Ishikawa (cell line): ENCODE measurements at regions not wholly inside any gene's neighbourhood (a gene's known extent, or its start where the extent isn't known, plus 50 kb on each side); places are given as distances from the start of the nearest gene placed in this dataset.

Experiments
- CEBPB ChIP-seq: IDR thresholded peaks from 2 replicates; pipeline ENCODE4 v1.6.1; 2012
- CREB1 ChIP-seq: IDR thresholded peaks from 2 replicates; pipeline ENCODE4 v1.6.1; 2012; ENCODE audit warnings: low read depth
- EGR1 ChIP-seq: IDR thresholded peaks from 2 replicates; pipeline ENCODE4 v1.6.1; 2012
- EP300 ChIP-seq: IDR thresholded peaks from 2 replicates; pipeline ENCODE4 v1.6.1; 2012; ENCODE audit warnings: borderline replicate concordance
- FOXM1 ChIP-seq: IDR thresholded peaks from 2 replicates; pipeline ENCODE4 v1.6.1; 2012; ENCODE audit warnings: low read depth, borderline replicate concordance
- NFIC ChIP-seq: IDR thresholded peaks from 2 replicates; pipeline ENCODE4 v1.6.1; 2012
- RAD21 ChIP-seq: IDR thresholded peaks from 2 replicates; pipeline ENCODE4 v1.6.1; 2012; ENCODE audit warnings: low read depth
- TAF1 ChIP-seq: IDR thresholded peaks from 2 replicates; pipeline ENCODE4 v1.6.1; 2012; ENCODE audit warnings: low read depth, mild to moderate bottlenecking
- TCF12 ChIP-seq: IDR thresholded peaks from 2 replicates; pipeline ENCODE4 v1.6.1; 2012; ENCODE audit warnings: low read depth
- TEAD4 ChIP-seq: IDR thresholded peaks from 2 replicates; pipeline ENCODE4 v1.6.1; 2012
- YY1 ChIP-seq: IDR thresholded peaks from 2 replicates; pipeline ENCODE4 v1.6.1; 2012; ENCODE audit warnings: low read depth
- ZBTB7A ChIP-seq: IDR thresholded peaks from 2 replicates; pipeline ENCODE4 v1.6.1; 2012; ENCODE audit warnings: low read depth
- TF ChIP-seq, protein P1 (sequence below): IDR thresholded peaks from 2 replicates; pipeline ENCODE4 v1.6.1; 2012
- TF ChIP-seq, protein P2 (sequence below): IDR thresholded peaks from 2 replicates; pipeline ENCODE4 v1.6.1; 2012; ENCODE audit warnings: low read depth, mild to moderate bottlenecking
- TF ChIP-seq, protein P3 (sequence below): IDR thresholded peaks from 2 replicates; pipeline ENCODE4 v1.6.1; 2012

GRCh38 chr14:43165651-43166050, 1341.4 kb downstream of the FSCB start:
- TF ChIP-seq EGR1 (no peak), NFIC (no peak), RAD21 (no peak), CREB1 (no peak), TAF1 (no peak), FOXM1 (no peak), YY1 (no peak), TEAD4 (no peak), ZBTB7A (no peak), CEBPB (no peak), TCF12 (no peak), EP300 (no peak)
- TF ChIP-seq, protein P1, sequence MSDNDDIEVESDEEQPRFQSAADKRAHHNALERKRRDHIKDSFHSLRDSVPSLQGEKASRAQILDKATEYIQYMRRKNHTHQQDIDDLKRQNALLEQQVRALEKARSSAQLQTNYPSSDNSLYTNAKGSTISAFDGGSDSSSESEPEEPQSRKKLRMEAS, result no peak
- TF ChIP-seq, protein P2, sequence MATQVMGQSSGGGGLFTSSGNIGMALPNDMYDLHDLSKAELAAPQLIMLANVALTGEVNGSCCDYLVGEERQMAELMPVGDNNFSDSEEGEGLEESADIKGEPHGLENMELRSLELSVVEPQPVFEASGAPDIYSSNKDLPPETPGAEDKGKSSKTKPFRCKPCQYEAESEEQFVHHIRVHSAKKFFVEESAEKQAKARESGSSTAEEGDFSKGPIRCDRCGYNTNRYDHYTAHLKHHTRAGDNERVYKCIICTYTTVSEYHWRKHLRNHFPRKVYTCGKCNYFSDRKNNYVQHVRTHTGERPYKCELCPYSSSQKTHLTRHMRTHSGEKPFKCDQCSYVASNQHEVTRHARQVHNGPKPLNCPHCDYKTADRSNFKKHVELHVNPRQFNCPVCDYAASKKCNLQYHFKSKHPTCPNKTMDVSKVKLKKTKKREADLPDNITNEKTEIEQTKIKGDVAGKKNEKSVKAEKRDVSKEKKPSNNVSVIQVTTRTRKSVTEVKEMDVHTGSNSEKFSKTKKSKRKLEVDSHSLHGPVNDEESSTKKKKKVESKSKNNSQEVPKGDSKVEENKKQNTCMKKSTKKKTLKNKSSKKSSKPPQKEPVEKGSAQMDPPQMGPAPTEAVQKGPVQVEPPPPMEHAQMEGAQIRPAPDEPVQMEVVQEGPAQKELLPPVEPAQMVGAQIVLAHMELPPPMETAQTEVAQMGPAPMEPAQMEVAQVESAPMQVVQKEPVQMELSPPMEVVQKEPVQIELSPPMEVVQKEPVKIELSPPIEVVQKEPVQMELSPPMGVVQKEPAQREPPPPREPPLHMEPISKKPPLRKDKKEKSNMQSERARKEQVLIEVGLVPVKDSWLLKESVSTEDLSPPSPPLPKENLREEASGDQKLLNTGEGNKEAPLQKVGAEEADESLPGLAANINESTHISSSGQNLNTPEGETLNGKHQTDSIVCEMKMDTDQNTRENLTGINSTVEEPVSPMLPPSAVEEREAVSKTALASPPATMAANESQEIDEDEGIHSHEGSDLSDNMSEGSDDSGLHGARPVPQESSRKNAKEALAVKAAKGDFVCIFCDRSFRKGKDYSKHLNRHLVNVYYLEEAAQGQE, result no peak
- TF ChIP-seq, protein P3, sequence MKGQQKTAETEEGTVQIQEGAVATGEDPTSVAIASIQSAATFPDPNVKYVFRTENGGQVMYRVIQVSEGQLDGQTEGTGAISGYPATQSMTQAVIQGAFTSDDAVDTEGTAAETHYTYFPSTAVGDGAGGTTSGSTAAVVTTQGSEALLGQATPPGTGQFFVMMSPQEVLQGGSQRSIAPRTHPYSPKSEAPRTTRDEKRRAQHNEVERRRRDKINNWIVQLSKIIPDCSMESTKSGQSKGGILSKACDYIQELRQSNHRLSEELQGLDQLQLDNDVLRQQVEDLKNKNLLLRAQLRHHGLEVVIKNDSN, result no peak

DNA sequence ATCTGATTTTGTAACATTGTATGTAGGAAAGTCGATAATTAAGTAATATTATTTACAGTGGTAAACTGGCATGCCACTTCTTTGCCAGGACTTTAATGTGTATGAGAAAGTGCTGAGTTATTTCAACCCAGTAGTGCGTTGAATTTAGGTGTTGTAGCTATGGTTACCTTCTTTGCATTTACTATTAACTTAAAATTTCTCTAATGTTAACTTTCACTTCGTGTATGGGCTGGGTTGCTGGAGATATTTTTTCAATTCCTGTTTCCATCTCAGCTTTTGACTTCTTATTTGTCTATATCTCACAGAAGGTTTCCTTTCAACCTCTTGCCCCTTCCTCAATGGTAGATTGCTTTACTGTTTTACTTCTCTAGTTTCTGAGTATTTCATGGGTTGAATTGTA, 1345.6 kb downstream of the FSCB start:
- TF ChIP-seq CREB1 (no peak), TAF1 (no peak), YY1 (no peak)
- TF ChIP-seq, protein P3, result no peak

DNA sequence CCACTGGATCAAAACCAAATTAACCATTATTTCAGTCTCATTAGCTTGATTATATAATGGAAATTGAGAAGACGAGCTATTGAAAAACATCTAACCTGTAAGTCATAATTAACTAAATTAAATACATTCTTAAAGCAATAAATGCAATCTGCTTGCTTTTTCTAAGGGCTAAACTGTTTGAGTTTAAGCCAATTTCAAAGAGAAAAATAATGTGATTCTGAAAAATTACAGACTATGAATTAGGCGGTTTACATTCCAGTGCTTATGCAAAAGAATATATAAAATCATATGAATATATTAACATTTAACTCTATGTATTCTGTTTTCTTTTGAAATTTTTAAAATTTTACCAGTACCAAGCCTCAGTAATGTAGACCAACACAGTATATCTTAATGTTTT, 1349.4 kb downstream of the FSCB start:
- no peak for TF ChIP-seq RAD21
- no peak for TF ChIP-seq YY1
- TF ChIP-seq, protein P1, result no peak
- TF ChIP-seq FOXM1, result no peak
- TF ChIP-seq TAF1, result no peak
- no peak for TF ChIP-seq EGR1
- no peak for TF ChIP-seq CEBPB
- no peak for TF ChIP-seq CREB1
- TF ChIP-seq, protein P2, result no peak
- no peak for TF ChIP-seq TCF12
- no peak for TF ChIP-seq TEAD4
- TF ChIP-seq ZBTB7A, result no peak
- TF ChIP-seq EP300, result no peak
- no peak for TF ChIP-seq NFIC
- TF ChIP-seq, protein P3, result no peak

- TF ChIP-seq FOXM1 (no peak), TAF1 (no peak), YY1 (no peak), EP300 (no peak), TCF12 (no peak), CREB1 (no peak), ZBTB7A (no peak)
- TF ChIP-seq, protein P1, result no peak
- TF ChIP-seq, protein P2, result no peak
These were observed 1351.2 kb downstream of the FSCB start for GRCh38 chr14:43155924-43156323.
